ENCODE measurements at regions not wholly inside any gene's neighbourhood (a gene's known extent, or its start where the extent isn't known, plus 50 kb on each side); places are given as distances from the start of the nearest gene placed in this dataset.

GRCh38 chr10:108817584-108817983 lies 1105.7 kb downstream of the XPNPEP1 start:
- no peak overlapping the region for H3K27ac Mint-ChIP-seq
- Histone ChIP-seq H3K4me3 (no peak overlapping the region), H3K9me2 (ENCODE audit: insufficient read depth) (0 out of 2 replicates have a peak, but pooled peaks cover 7% of the 10 kb centered on the region), H4K20me1 (replicated peaks; ENCODE audit: insufficient read depth) (no peaks in the 10 kb centered on the region), H3K27ac (ENCODE audit: low read depth) (no peak overlapping the region), H3K4me1 (ENCODE audit: insufficient read depth) (no peaks in the 10 kb centered on the region), H3F3A (replicated peaks; ENCODE audit: low read depth) (no peaks in the 10 kb centered on the region), H3K79me2 (replicated peaks; ENCODE audit: insufficient read depth) (no peaks in the 10 kb centered on the region), H3K4me2 (no peak overlapping the region), H2AFZ (no peak overlapping the region), H3K27me3 (ENCODE audit: insufficient read depth) (no peaks in the 10 kb centered on the region), H3K36me3 (ENCODE audit: insufficient read depth) (no peaks in the 10 kb centered on the region)
- H3K36me3 Mint-ChIP-seq (ENCODE audit: low read depth), result no peaks in the 10 kb centered on the region
- H3K4me3 Mint-ChIP-seq, result no peak overlapping the region
- no peak for ATAC-seq
- H3K27me3 Mint-ChIP-seq (ENCODE audit: insufficient read depth, low read depth, poor library complexity), result no peaks in the 10 kb centered on the region
- no peaks in the 10 kb centered on the region for H3K9me3 Mint-ChIP-seq
- TF ChIP-seq EZH2 (IDR thresholded peaks at IDR 0.05; ENCODE audit: low read depth, unreplicated experiment) (no peak), EZH2phosphoT487 (IDR thresholded peaks at IDR 0.05; ENCODE audit: unreplicated experiment) (no peak), POLR2AphosphoS5 (IDR thresholded peaks at IDR 0.05; ENCODE audit: low read depth) (no peak), STAT1 (IDR thresholded peaks at IDR 0.05; ENCODE audit: unreplicated experiment) (no peak), ZNF114 (CRISPR knock-in tag; IDR thresholded peaks at IDR 0.05) (no peak), ZNF462 (CRISPR knock-in tag; IDR thresholded peaks at IDR 0.05) (no peak), NANOG (IDR thresholded peaks at IDR 0.05; ENCODE audit: borderline replicate concordance) (no peak), ETS1 (IDR thresholded peaks at IDR 0.05) (no peak), REST (IDR thresholded peaks at IDR 0.05; ENCODE audit: unreplicated experiment) (no peak), CREB1 (CRISPR knock-in tag; IDR thresholded peaks at IDR 0.05; ENCODE audit: low read depth) (no peak), ZNF331 (CRISPR knock-in tag; IDR thresholded peaks at IDR 0.05; ENCODE audit: low read depth) (no peak), JUNB (IDR thresholded peaks at IDR 0.05; ENCODE audit: unreplicated experiment) (no peak), CTCF (conservative IDR thresholded peaks at IDR 0.05; ENCODE audit: low read depth in 2 of 2) (no peak)
- DNase-seq (ENCODE audit: low spot score), result no peak
- H3K4me1 Mint-ChIP-seq, result no peaks in the 10 kb centered on the region

Data from GM23338 (cell line).